HCT116 (cell line): ENCODE measurements at regions not wholly inside any gene's neighbourhood (a gene's known extent, or its start where the extent isn't known, plus 50 kb on each side); places are given as distances from the start of the nearest gene placed in this dataset.

Source experiments
- ATAC-seq: fragments of 200-7000 bp; cut with Tn5 transposase; 2 replicates; pipeline ENCODE4 v1.9.1; 2020; ENCODE audit warnings: mild to moderate bottlenecking, moderate library complexity
- BruUV-seq: library from RNA; stranded (reverse); fragments of 400-500 nt; replicated peaks from 2 replicates; lab custom pipeline; 2021; lab: Mats Ljungman, UMichigan
- CTCF ChIA-PET: fragments of 300-600 bp; sonication (Branson Sonifier 250); formaldehyde crosslinking; loops from one replicate; lab custom pipeline; 2021; ENCODE audit warnings: antibody characterized with exemption; lab: Charles Lee
- POLR2A ChIA-PET: fragments of 300-600, 350-600 bp; sonication (Branson Sonifier 250); formaldehyde crosslinking; loops from one replicate; lab custom pipeline; 2021; ENCODE audit warnings: antibody characterized with exemption; lab: Charles Lee
- RAD21 ChIA-PET, 2 experiments: fragments of 300-600 bp; sonication (Branson Sonifier 250); formaldehyde crosslinking; loops; one replicate each; lab custom pipeline; 2023; ENCODE audit warnings: low total read pairs in 2 of 2; ENCODE audit not compliant: uncharacterized antibody in 2 of 2, unreplicated experiment in 2 of 2, low non-redundant PET in 1 of 2; lab: Charles Lee
- DNase-seq: peaks from one replicate; pipeline ENCODE4 v3.0.0-alpha.2; 2010; ENCODE audit warnings: low read depth, low spot score
- H2AFZ ChIP-seq: fragments of 200-600 bp; shearing (Covaris generic), sonication (generic); 2 replicates; pipeline ENCODE4 v1.6.1; 2017; ENCODE audit warnings: low read depth, mixed run types, mixed read lengths, antibody characterized with exemption, low read length; ENCODE audit not compliant: poor library complexity, severe bottlenecking
- H3K27ac ChIP-seq: 2 replicates; pipeline ENCODE4 v1.5.1; 2012; ENCODE audit warnings: low read depth, low read length
- H3K27me3 ChIP-seq: fragments of 200-600 bp; sonication (generic); 2 replicates; pipeline ENCODE4 v1.6.1; 2016; ENCODE audit warnings: mixed run types, low read length, mixed read lengths; ENCODE audit not compliant: insufficient read depth
- H3K36me3 ChIP-seq, 2 experiments: fragments of 200-500 bp in 1 of 2; fragments of 200-600 bp in 1 of 2; sonication (Bioruptor generic) in 1 of 2; sonication (generic) in 1 of 2; 2 replicates each; pipeline versions ENCODE4 v1.5.1 to v1.6.1; 2014 to 2016; ENCODE audit warnings: low read length in 2 of 2, inconsistent platforms in 1 of 2, mixed read lengths in 1 of 2, mixed run types in 1 of 2; ENCODE audit not compliant: insufficient read depth in 2 of 2, control insufficient read depth in 1 of 2
- H3K4me1 ChIP-seq, 2 experiments: fragments of 200-600 bp in 1 of 2; sonication (generic) in 1 of 2; 2 replicates each; pipeline versions ENCODE4 v1.5.1 to v1.6.1; 2012 to 2017; ENCODE audit warnings: low read length in 2 of 2, inconsistent platforms in 1 of 2, mild to moderate bottlenecking in 1 of 2, mixed read lengths in 1 of 2, mixed run types in 1 of 2, moderate library complexity in 1 of 2; ENCODE audit not compliant: insufficient read depth in 2 of 2, control insufficient read depth in 1 of 2
- H3K4me2 ChIP-seq: fragments of 200-600 bp; sonication (generic); 2 replicates; pipeline ENCODE4 v1.6.1; 2017; ENCODE audit warnings: mixed run types, low read length, mixed read lengths
- H3K4me3 ChIP-seq, 2 experiments: fragments of 200-600 bp in 1 of 2; sonication (generic) in 1 of 2; replicated peaks in 1 of 2; 2 replicates each; pipeline ENCODE4 v1.5.1; 2011 to 2016; ENCODE audit warnings: low read length in 2 of 2, control low read depth in 1 of 2, low read depth in 1 of 2, mild to moderate bottlenecking in 1 of 2, mixed read lengths in 1 of 2, mixed run types in 1 of 2
- H3K79me2 ChIP-seq: fragments of 200-600 bp; sonication (generic); 2 replicates; pipeline ENCODE4 v1.6.1; 2017; ENCODE audit warnings: mild to moderate bottlenecking, mixed run types, low read length, moderate library complexity, mixed read lengths; ENCODE audit not compliant: insufficient read depth
- H3K9ac ChIP-seq: fragments of 200-600 bp; sonication (generic); 2 replicates; pipeline ENCODE4 v1.6.1; 2016; ENCODE audit warnings: low read length, mixed read lengths
- H3K9me2 ChIP-seq: fragments of 200-600 bp; sonication (generic), shearing (Covaris generic); 2 replicates; pipeline ENCODE4 v1.6.1; 2017; ENCODE audit warnings: mixed run types, mild to moderate bottlenecking, moderate library complexity; ENCODE audit not compliant: insufficient read depth
- H3K9me3 ChIP-seq, 2 experiments: fragments of 200-500 bp in 1 of 2; fragments of 200-600 bp in 1 of 2; sonication (Bioruptor generic) in 1 of 2; sonication (generic) in 1 of 2; 2 replicates each; pipeline ENCODE4 v1.6.1; 2014 to 2017; ENCODE audit warnings: low read length in 2 of 2, mixed read lengths in 2 of 2, inconsistent platforms in 1 of 2, low read depth in 1 of 2, mild to moderate bottlenecking in 1 of 2, mixed run types in 1 of 2, moderate library complexity in 1 of 2; ENCODE audit not compliant: control insufficient read depth in 1 of 2, insufficient read depth in 1 of 2
- H4K20me1 ChIP-seq: fragments of 200-600 bp; sonication (generic), shearing (Covaris generic); 2 replicates; pipeline ENCODE4 v1.6.1; 2017; ENCODE audit warnings: mixed run types, mild to moderate bottlenecking, moderate library complexity; ENCODE audit not compliant: insufficient read depth
- CEBPB ChIP-seq: IDR thresholded peaks from 2 replicates; pipeline ENCODE4 v1.6.1; 2012; ENCODE audit warnings: low read depth
- EGR1 ChIP-seq: IDR thresholded peaks from 2 replicates; pipeline ENCODE4 v1.6.1; 2012; ENCODE audit warnings: low read depth
- EZH2 ChIP-seq: fragments of 200-600 bp; sonication (generic); IDR thresholded peaks from 2 replicates; pipeline ENCODE4 v1.6.1; 2017; ENCODE audit warnings: antibody characterized with exemption, mixed run types
- EZH2phosphoT487 ChIP-seq: fragments of 200-600 bp; IDR thresholded peaks from 2 replicates; pipeline ENCODE4 v1.6.1; 2018; ENCODE audit warnings: antibody characterized with exemption, borderline replicate concordance
- FOSL1 ChIP-seq: IDR thresholded peaks from 2 replicates; pipeline ENCODE4 v1.6.1; 2012; ENCODE audit warnings: low read depth
- JUND ChIP-seq: IDR thresholded peaks from 2 replicates; pipeline ENCODE4 v1.6.1; 2012
- POLR2AphosphoS5 ChIP-seq: IDR thresholded peaks from 2 replicates; pipeline ENCODE4 v1.6.1; 2011; ENCODE audit warnings: mild to moderate bottlenecking, low read depth, low read length, moderate library complexity
- RAD21 ChIP-seq: IDR thresholded peaks from 2 replicates; pipeline ENCODE4 v1.6.1; 2012; ENCODE audit warnings: low read depth, mild to moderate bottlenecking
- REST ChIP-seq: IDR thresholded peaks from 2 replicates; pipeline ENCODE4 v1.6.1; 2012; ENCODE audit warnings: low read depth
- SP1 ChIP-seq: IDR thresholded peaks from 2 replicates; pipeline ENCODE4 v1.6.1; 2012; ENCODE audit warnings: low read depth
- SRF ChIP-seq: IDR thresholded peaks from 2 replicates; pipeline ENCODE4 v1.6.1; 2012; ENCODE audit warnings: low read depth
- TCF7L2 ChIP-seq: IDR thresholded peaks from 2 replicates; pipeline ENCODE4 v1.7.0; 2011; ENCODE audit warnings: borderline replicate concordance, inconsistent platforms; ENCODE audit not compliant: insufficient read depth, insufficient read length; ENCODE audit errors: extremely low read depth
- YY1 ChIP-seq: IDR thresholded peaks from 2 replicates; pipeline ENCODE4 v1.6.1; 2011; ENCODE audit warnings: low read length, low read depth, moderate library complexity, mild to moderate bottlenecking; ENCODE audit not compliant: insufficient replicate concordance; ENCODE audit errors: extremely low read depth
- ZBTB33 ChIP-seq: IDR thresholded peaks from 2 replicates; pipeline ENCODE4 v1.6.1; 2011; ENCODE audit warnings: mild to moderate bottlenecking, low read length, moderate library complexity; ENCODE audit not compliant: insufficient replicate concordance; ENCODE audit errors: extremely low read depth
- ZNF274 ChIP-seq: fragments of 200-500 bp; sonication (Bioruptor generic); IDR thresholded peaks from 2 replicates; pipeline ENCODE4 v1.6.1; 2014; ENCODE audit warnings: mild to moderate bottlenecking, low read depth, low read length, inconsistent platforms
- intact Hi-C: fragments of 100-400 bp; cut with micrococcal nuclease; formaldehyde crosslinking; loops from 2 replicates; pipeline ENCODE4 v1.10.0; 2022
- TF ChIP-seq, protein P1 (sequence below): IDR thresholded peaks from 2 replicates; pipeline ENCODE4 v1.6.1; 2012
- TF ChIP-seq, protein P2 (sequence below): IDR thresholded peaks from 2 replicates; pipeline ENCODE4 v1.6.1; 2012

DNA sequence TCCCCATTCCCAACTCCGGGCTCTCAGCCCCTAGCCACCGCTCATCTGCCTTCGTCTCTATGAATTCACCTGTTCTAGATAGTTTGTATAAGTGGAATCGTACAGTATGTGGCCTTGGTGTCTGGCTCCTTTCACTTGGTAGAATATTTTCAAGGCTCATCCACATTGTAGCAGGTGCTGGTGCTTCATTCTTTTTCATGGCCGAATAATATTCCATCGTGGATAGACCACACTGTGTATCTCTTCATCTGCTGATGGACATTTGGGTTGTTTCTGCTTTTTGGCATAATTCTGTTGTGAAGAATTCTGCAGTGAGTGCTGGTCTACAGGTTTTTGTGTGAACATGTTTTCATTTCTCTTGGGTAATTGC is 324.2 kb downstream of the SEC14L1 start:
- Histone ChIP-seq H3K9ac (no peak overlapping the region), H3K9me3 (no peaks in the 10 kb centered on the region), H3K4me2 (no peak overlapping the region), H3K79me2 (peaks cover 54% of the 10 kb centered on the region), H3K27me3 (no peaks in the 10 kb centered on the region), H3K4me1 (peaks cover 1 to 16% of the 10 kb centered on the region in 2 experiments), H3K4me3 (no peak overlapping the region), H4K20me1 (no peaks in the 10 kb centered on the region), H3K27ac (no peak overlapping the region), H3K36me3 (peaks cover 0 to 2% of the 10 kb centered on the region in 2 experiments; a peak in 1 of 4 replicates), H3K9me2 (no peaks in the 10 kb centered on the region), H2AFZ (no peak overlapping the region)
- no peak for ATAC-seq
- no peak for TF ChIP-seq EGR1
- TF ChIP-seq TCF7L2: no peak
- TF ChIP-seq EZH2phosphoT487: no peak
- no peak for TF ChIP-seq POLR2AphosphoS5
- TF ChIP-seq FOSL1: no peak
- TF ChIP-seq, protein P1, sequence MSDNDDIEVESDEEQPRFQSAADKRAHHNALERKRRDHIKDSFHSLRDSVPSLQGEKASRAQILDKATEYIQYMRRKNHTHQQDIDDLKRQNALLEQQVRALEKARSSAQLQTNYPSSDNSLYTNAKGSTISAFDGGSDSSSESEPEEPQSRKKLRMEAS: no peak
- TF ChIP-seq REST: no peak
- no peak for TF ChIP-seq SP1
- no peak for TF ChIP-seq EZH2
- no peak for TF ChIP-seq ZBTB33
- TF ChIP-seq ZNF274: no peak
- TF ChIP-seq YY1: no peak
- TF ChIP-seq, protein P2, sequence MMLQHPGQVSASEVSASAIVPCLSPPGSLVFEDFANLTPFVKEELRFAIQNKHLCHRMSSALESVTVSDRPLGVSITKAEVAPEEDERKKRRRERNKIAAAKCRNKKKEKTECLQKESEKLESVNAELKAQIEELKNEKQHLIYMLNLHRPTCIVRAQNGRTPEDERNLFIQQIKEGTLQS: no peak
- no peak for TF ChIP-seq RAD21
- TF ChIP-seq SRF: no peak
- no peak for TF ChIP-seq JUND
- TF ChIP-seq CEBPB: no peak
- no TSS peak for BruUV-seq
- CTCF ChIA-PET: no interaction called here
- no peak for DNase-seq
- intact Hi-C loops: no loop called here
- POLR2A ChIA-PET: no interaction called here
- RAD21 ChIA-PET: no interaction called here
